Naive B cell (primary cell): ENCODE measurements at regions not wholly inside any gene's neighbourhood (a gene's known extent, or its start where the extent isn't known, plus 50 kb on each side); places are given as distances from the start of the nearest gene placed in this dataset.
"Not testable (repeated sequence)": the region's sequence is repeated elsewhere in the genome, so short reads cannot be mapped to it uniquely, and the experiment has no call there.

Experiments
- ATAC-seq, 2 donors: fragments of 150-1000 bp; cut with Tn5 transposase; 2 replicates each; pipeline ENCODE4 v1.10.0; 2021; ENCODE audit warnings: low read depth in 2 of 2, mild to moderate bottlenecking in 2 of 2, moderate library complexity in 2 of 2
- DNase-seq: peaks from one replicate; pipeline ENCODE4 v3.0.0; 2022
- H3K27ac Mint-ChIP-seq, 6 donors: one replicate each; pipeline ENCODE4 v1.8.0; 2020 to 2022; ENCODE audit warnings: mild to moderate bottlenecking in 6 of 6, mixed read lengths in 6 of 6, moderate library complexity in 5 of 6, inconsistent platforms in 2 of 6
- H3K27me3 Mint-ChIP-seq, 3 donors: one replicate each; pipeline ENCODE4 v1.8.0; 2021 to 2022; ENCODE audit warnings: mixed read lengths in 3 of 3, mild to moderate bottlenecking in 1 of 3
- H3K36me3 Mint-ChIP-seq, 2 donors: one replicate each; pipeline ENCODE4 v1.8.0; 2020 to 2022; ENCODE audit warnings: mixed read lengths in 2 of 2, inconsistent platforms in 1 of 2, mild to moderate bottlenecking in 1 of 2
- H3K4me1 Mint-ChIP-seq, 3 donors: one replicate each; pipeline ENCODE4 v1.8.0; 2020 to 2022; ENCODE audit warnings: mixed read lengths in 3 of 3, inconsistent platforms in 1 of 3, mild to moderate bottlenecking in 1 of 3, moderate library complexity in 1 of 3
- H3K4me3 Mint-ChIP-seq, 8 donors: one replicate each; pipeline ENCODE4 v1.8.0; 2020 to 2022; ENCODE audit warnings: mild to moderate bottlenecking in 8 of 8, mixed read lengths in 8 of 8, moderate library complexity in 8 of 8, inconsistent platforms in 2 of 8
- H3K9me3 Mint-ChIP-seq, 7 donors: one replicate each; pipeline ENCODE4 v1.8.0; 2020 to 2022; ENCODE audit warnings: mixed read lengths in 7 of 7, mild to moderate bottlenecking in 5 of 7, inconsistent platforms in 2 of 7, moderate library complexity in 1 of 7

DNA sequence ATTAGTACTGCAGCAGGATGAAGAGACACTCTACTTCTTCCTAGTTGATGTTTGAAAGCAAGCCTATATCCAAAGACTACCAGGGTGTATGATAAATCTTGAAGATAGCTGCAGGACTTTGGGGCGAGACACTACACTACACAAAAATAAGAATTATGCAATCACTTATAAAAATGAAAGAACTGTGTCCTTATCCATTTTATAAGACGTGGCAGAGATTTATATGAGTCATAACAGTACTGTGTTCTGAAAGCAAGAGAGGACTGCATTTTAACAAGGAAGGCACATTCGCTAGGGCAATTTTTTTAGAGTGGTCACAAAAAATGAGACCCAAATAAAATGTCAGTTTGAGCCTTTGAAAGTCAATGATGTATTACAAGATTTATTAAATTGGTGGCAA lies 617.0 kb upstream of the LINC00305 start:
- Mint-ChIP-seq H3K9me3 (peaks cover 0 to 3% (median 0%) of the 10 kb centered on the region in 7 donors), H3K27me3 (no peaks in the 10 kb centered on the region), H3K36me3 (no peaks in the 10 kb centered on the region), H3K27ac (no peak overlapping the region), H3K4me3 (no peak overlapping the region), H3K4me1 (peaks cover 0 to 5% (median 0%) of the 10 kb centered on the region in 3 donors)
- ATAC-seq (no peak), DNase-seq (no peak)

DNA sequence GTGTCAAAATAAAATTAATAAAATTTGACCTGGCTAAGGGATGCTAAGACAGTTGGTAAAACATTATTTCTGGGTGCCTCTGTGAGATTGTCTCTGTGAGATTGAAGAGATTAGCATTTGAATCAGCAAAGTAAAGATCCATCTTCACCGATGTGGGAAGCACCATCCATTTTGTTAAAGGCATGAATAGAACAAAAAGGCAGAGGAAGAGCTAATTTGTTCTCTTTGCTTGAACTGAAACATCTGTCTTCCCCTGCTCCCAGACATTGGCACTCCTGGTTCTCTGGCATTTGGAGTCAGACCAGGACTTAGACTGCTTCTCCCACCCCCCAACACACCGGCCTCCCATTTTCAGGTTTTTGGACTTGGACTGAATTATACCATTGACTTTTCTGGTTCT lies 603.8 kb upstream of the LINC00305 start:
- Mint-ChIP-seq H3K27me3 (peaks cover 4 to 11% (median 7%) of the 10 kb centered on the region in 3 donors), H3K9me3 (peaks cover 0 to 6% (median 0%) of the 10 kb centered on the region in 7 donors), H3K27ac (no peak overlapping the region), H3K4me3 (no peak overlapping the region), H3K4me1 (peaks cover 0 to 1% (median 0%) of the 10 kb centered on the region in 3 donors), H3K36me3 (peaks cover 0 to 8% of the 10 kb centered on the region in 2 donors)
- ATAC-seq: no peak
- DNase-seq: no peak

DNA sequence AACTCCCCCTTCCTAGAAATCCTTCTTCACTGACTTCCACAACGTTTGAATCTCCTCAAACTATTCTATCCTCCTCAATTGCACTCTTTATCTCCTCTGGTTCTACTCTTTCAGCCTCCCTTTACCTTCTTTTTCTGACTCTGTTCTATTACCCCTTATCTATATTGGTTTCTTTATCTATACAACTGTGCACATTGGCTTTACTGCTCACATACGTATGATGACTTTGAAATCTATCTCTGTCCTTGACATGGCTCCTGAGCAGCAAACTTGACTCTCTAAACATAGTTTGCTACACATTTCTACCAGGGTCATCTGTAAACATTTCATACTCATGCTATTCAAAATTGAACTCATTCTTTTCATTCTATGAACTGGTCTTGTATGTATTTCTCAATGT lies 601.0 kb upstream of the LINC00305 start:
- Mint-ChIP-seq H3K27me3 (peaks cover 4 to 11% (median 7%) of the 10 kb centered on the region in 3 donors), H3K36me3 (peaks cover 0 to 8% of the 10 kb centered on the region in 2 donors), H3K4me1 (peaks cover 0 to 1% (median 0%) of the 10 kb centered on the region in 3 donors), H3K9me3 (peaks cover 0 to 6% (median 0%) of the 10 kb centered on the region in 7 donors), H3K27ac (no peak overlapping the region), H3K4me3 (no peak overlapping the region)
- no peak for ATAC-seq
- DNase-seq: no peak

DNA sequence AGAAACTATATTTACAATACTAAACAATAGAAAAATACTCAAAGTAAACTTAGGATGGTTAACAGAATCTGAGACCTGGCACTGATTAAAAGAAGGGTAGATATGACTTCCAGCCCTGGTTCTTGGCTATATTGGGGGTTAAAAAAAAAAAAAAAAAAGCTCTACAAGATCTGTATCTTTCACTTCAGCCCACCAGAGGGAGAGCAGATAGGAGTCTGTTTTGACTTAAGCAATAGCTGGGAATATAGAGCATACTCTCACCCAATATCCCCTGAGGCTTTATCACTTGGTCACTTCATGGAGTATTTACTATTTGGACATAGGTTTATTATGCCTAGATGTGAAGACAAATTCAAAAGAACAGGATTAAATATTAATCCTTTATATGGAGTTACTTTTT lies 598.9 kb upstream of the LINC00305 start:
- Mint-ChIP-seq H3K27ac (no peak overlapping the region), H3K4me3 (no peak overlapping the region), H3K9me3 (peaks cover 0 to 6% (median 0%) of the 10 kb centered on the region in 7 donors), H3K27me3 (peaks cover 4 to 11% (median 7%) of the 10 kb centered on the region in 3 donors), H3K4me1 (peaks cover 0 to 1% (median 0%) of the 10 kb centered on the region in 3 donors), H3K36me3 (peaks cover 0 to 8% of the 10 kb centered on the region in 2 donors)
- ATAC-seq (no peak), DNase-seq (no peak)

DNA sequence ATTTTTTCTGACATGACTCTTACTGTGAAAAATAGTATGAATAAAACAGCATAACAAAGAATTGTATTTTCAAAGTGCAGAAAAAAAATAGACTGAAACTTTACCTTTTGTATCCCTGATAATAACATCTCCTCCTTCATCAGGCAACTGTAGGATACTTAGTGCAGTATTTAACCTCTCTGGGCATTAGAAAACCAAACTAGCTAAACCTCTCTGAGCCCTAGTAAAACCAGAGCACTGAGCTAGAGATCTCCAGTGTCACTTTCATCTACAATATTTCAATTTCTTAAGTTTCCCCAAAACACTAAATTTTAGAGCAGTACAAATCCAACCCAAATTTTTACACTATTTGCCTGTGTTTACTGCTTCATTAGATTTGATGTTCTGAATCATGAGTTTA lies 594.0 kb upstream of the LINC00305 start:
- H3K4me3 Mint-ChIP-seq: no peak overlapping the region
- H3K27ac Mint-ChIP-seq: peak overlapping the region in 1 of 6 donors; percentile 16
- H3K4me1 Mint-ChIP-seq: no peaks in the 10 kb centered on the region
- H3K36me3 Mint-ChIP-seq: no peaks in the 10 kb centered on the region
- H3K27me3 Mint-ChIP-seq: no peaks in the 10 kb centered on the region
- ATAC-seq: no peak
- no peaks in the 10 kb centered on the region for H3K9me3 Mint-ChIP-seq
- DNase-seq: no peak

DNA sequence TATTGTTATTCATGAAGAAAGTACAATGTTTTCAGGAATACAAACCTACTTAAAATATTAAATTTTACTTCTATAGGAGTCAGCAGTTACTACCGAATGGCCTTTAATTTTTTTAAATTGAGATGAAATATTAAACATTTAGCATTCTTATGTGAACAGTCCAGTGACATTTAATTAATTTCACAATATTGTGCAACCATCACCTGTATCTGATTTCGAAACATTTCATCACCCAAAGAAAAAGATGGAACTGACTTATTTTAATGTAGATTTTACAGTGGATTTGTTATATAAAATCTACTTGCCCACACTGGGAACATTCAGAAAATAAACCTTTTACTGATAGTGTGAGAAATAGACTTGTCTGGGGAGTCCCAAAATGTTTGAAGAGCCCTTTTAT lies 585.2 kb upstream of the LINC00305 start:
- Mint-ChIP-seq H3K36me3 (no peaks in the 10 kb centered on the region), H3K27me3 (no peaks in the 10 kb centered on the region), H3K4me1 (no peaks in the 10 kb centered on the region), H3K9me3 (peaks cover 0 to 2% (median 0%) of the 10 kb centered on the region in 7 donors), H3K4me3 (no peak overlapping the region), H3K27ac (no peak overlapping the region)
- DNase-seq (no peak), ATAC-seq (no peak)

DNA sequence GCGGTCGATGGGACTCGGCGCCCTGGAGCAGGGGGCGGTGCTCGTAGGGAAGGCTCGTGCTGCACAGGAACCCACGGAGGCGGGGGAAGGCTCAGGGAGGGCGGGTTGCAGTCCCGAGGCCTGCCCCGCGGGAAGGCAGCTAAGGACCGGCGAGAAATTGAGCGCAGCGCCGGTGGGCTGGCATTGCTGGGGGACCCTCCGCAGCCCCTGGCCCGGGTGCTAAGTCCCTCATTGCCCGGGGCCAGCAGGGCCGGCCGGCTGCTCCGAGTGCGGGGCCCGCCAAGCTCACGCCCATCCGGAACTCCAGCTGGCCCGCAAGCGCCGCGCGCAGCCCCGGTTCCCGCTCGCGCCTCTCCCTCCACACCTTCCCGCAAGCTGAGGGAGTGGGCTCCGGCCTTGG lies 576.8 kb upstream of the LINC00305 start:
- H3K9me3 Mint-ChIP-seq, H3K27ac Mint-ChIP-seq, H3K4me3 Mint-ChIP-seq, H3K36me3 Mint-ChIP-seq, ATAC-seq, H3K4me1 Mint-ChIP-seq, DNase-seq: not testable (repeated sequence)
- peaks cover 0 to 11% (median 0%) of the 10 kb centered on the region in 3 donors for H3K27me3 Mint-ChIP-seq

DNA sequence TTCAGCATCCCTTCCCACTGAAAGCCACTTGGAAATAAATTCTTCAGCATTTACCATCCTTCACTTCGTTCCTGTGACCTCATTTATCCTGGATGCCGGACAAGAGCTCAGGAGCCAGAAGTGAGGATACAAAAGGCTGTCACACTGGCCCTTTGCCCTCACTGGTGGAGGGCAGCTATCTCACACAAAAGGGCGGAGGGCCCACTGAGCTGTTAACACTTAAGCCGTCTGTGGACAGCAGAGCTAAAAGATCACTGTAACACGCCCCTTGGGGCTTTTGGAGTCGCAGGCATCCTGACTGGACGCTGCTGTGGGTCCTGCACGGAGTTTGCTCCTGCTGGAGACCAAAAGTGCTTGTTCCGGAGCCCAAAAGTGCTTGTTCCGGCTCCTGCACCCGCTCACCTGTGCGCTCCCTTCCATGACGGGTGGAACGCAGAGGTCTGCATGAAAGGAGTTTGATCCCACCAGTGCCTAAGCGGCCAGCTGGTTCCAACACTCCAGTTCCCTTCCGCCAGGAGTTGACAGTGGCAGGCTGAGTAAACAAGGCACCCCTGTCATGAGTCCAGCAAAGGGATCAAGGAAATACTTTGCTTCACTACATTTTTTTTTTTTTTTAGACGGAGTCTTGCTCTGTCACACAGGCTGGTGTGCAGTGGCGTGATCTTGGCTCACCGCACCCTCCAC lies 572.0 kb upstream of the LINC00305 start:
- Mint-ChIP-seq H3K9me3 (peaks cover 0 to 5% (median 0%) of the 10 kb centered on the region in 7 donors), H3K27me3 (no peaks in the 10 kb centered on the region), H3K27ac (no peak overlapping the region), H3K4me1 (peaks cover 0 to 1% (median 0%) of the 10 kb centered on the region in 3 donors), H3K4me3 (no peak overlapping the region), H3K36me3 (peaks cover 0 to 5% of the 10 kb centered on the region in 2 donors)
- DNase-seq (no peak), ATAC-seq (no peak)

DNA sequence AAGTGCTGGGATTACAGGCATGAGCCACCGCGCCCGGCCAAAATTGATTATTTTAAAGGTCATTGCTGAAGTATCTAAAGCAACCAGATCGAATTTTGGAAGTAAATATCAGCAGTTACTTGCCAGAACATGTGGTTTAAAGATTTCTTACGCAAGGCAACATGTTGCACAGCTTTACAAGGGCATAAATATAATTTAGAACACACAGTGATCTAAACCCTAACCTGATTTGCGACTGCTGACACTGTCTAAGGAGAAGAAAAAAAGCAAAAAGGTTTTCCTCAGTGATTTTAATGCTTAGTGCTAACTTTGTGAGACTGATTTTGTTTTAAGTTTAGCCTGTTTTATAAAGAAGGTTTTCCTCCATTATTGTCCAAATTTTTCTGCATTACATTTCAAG lies 569.9 kb upstream of the LINC00305 start:
- Mint-ChIP-seq H3K27me3 (no peaks in the 10 kb centered on the region), H3K36me3 (peaks cover 0 to 5% of the 10 kb centered on the region in 2 donors), H3K27ac (peak overlapping the region in 1 of 6 donors; percentile 15), H3K4me3 (no peak overlapping the region), H3K9me3 (peaks cover 0 to 7% (median 1%) of the 10 kb centered on the region in 7 donors), H3K4me1 (peaks cover 2 to 8% (median 3%) of the 10 kb centered on the region in 3 donors)
- DNase-seq (no peak), ATAC-seq (no peak)

DNA sequence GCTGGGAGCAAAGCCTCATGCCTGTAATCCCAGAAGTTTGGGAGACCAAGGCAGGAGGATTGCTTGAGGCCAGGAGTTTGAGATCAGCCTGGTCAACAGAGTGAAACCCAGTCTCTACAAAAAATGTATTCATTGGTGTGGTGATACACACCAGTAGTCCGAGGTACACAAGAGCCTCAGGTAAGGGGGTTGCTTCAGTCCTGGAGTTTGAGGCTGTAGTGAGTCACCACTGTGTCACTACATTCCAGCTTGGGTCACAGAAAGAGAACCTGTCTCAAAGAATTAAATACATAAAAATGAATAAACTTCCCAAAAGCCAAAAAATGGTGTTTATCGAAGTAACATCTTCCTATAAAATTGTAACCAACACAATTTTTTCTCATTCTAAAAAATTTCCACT lies 568.1 kb upstream of the LINC00305 start:
- no peak overlapping the region for H3K27ac Mint-ChIP-seq
- H3K4me3 Mint-ChIP-seq: no peak overlapping the region
- no peak for DNase-seq
- peaks cover 8 to 17% of the 10 kb centered on the region in 2 donors for H3K36me3 Mint-ChIP-seq
- peaks cover 0 to 19% (median 11%) of the 10 kb centered on the region in 7 donors for H3K9me3 Mint-ChIP-seq
- ATAC-seq: no peak
- peaks cover 17 to 23% (median 18%) of the 10 kb centered on the region in 3 donors for H3K4me1 Mint-ChIP-seq
- no peaks in the 10 kb centered on the region for H3K27me3 Mint-ChIP-seq

DNA sequence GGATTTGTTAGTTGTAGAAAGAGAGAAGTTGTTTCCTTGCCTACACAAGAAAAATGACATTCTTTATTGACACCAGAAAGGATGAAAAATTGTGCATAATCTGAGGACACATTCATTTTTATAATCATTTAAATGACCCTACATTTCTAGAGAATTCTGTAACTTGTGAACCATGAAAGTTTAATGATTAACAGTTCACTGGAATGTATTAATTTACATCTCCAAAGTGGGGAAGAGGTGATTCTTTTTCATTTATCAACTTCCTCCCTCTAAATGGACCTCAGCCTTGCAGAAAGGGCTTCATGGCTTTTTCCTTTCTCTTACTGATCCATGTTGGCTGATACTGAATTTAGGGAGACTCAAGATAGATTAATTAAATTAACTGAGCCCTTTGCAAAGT lies 565.2 kb upstream of the LINC00305 start:
- peaks cover 2 to 29% (median 15%) of the 10 kb centered on the region in 7 donors for H3K9me3 Mint-ChIP-seq
- H3K27ac Mint-ChIP-seq: peak overlapping the region in 2 of 6 donors; percentile 28 to 79
- H3K4me3 Mint-ChIP-seq: peak overlapping the region in 5 of 8 donors; percentile 28 to 77 (median 51)
- peaks cover 8 to 22% of the 10 kb centered on the region in 2 donors for H3K36me3 Mint-ChIP-seq
- ATAC-seq (no peak), DNase-seq (no peak)
- H3K4me1 Mint-ChIP-seq: peaks cover 17 to 23% (median 18%) of the 10 kb centered on the region in 3 donors
- no peaks in the 10 kb centered on the region for H3K27me3 Mint-ChIP-seq

DNA sequence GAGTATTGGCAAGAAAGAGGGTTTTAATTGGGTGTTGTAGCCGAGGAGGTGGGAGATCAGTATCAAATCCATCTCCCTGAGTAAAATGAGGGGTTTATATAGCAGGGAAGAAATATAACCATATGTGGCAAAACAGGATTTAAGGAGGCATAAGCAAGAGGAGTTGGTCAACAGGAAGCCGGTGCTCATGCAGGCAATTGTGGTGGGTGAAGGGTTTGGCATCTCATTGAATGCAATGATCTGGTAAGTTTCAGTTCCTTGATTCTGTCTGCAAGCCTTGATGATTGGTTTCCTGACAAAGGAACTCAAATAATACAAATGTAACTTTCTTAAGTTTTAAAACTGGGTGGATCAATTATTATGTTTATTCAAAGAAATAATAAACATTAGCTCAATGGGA lies 564.4 kb upstream of the LINC00305 start:
- DNase-seq (peak; percentile 73), ATAC-seq (peak; percentile 100)
- Mint-ChIP-seq H3K4me1 (peaks cover 17 to 23% (median 18%) of the 10 kb centered on the region in 3 donors), H3K27me3 (no peaks in the 10 kb centered on the region), H3K36me3 (peaks cover 8 to 22% of the 10 kb centered on the region in 2 donors), H3K9me3 (peaks cover 2 to 29% (median 15%) of the 10 kb centered on the region in 7 donors), H3K4me3 (peak overlapping the region; percentile 3 to 77 (median 51)), H3K27ac (peak overlapping the region in 5 of 6 donors; percentile 28 to 83 (median 79))

DNA sequence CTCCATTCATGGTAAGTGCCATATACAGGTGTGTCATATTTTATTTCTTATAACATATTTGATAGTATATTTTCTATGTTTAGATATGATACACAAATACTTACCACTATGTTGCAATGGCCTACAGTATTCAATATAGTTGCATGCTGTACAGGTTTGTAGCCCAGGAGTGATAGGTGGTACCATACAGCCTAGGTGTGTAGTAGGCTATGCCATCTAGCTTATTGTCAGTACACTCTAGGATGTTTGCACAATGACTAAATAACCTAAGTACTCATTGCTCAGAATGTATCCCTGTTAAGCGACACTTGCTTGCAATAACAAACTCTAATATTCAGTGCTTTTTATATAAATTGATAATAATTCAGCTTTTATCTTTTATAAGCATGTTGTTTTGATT lies 563.1 kb upstream of the LINC00305 start:
- H3K9me3 Mint-ChIP-seq: peaks cover 2 to 29% (median 15%) of the 10 kb centered on the region in 7 donors
- H3K27ac Mint-ChIP-seq: no peak overlapping the region

More for the DNA sequence above, 563.1 kb upstream of the LINC00305 start:
- Mint-ChIP-seq H3K27me3 (no peaks in the 10 kb centered on the region), H3K36me3 (peaks cover 8 to 22% of the 10 kb centered on the region in 2 donors), H3K4me3 (no peak overlapping the region), H3K4me1 (peaks cover 17 to 24% (median 21%) of the 10 kb centered on the region in 3 donors)
- ATAC-seq (no peak), DNase-seq (no peak)
